B cell (primary cell): ENCODE measurements at regions not wholly inside any gene's neighbourhood (a gene's known extent, or its start where the extent isn't known, plus 50 kb on each side); places are given as distances from the start of the nearest gene placed in this dataset.

Experiments used
- ATAC-seq: fragments of 200-7000 bp; cut with Tn5 transposase; one replicate; pipeline ENCODE4 v1.10.0; 2021; ENCODE audit warnings: low read depth, mild to moderate bottlenecking, moderate number of reproducible peaks, moderate library complexity
- CTCF ChIA-PET: fragments of 350-600 bp; sonication (Branson Sonifier 250); formaldehyde crosslinking; loops from one replicate; lab custom pipeline; 2021; ENCODE audit warnings: antibody characterized with exemption, inconsistent platforms; lab: Charles Lee
- POLR2A ChIA-PET: fragments of 350-600 bp; sonication (Branson Sonifier 250); formaldehyde crosslinking; loops from one replicate; lab custom pipeline; 2021; ENCODE audit warnings: antibody characterized with exemption; lab: Charles Lee
- DNase-seq: peaks from one replicate; pipeline ENCODE4 v3.0.0; 2013
- H2AFZ ChIP-seq: 2 replicates; pipeline ENCODE4 v1.6.1; 2012; ENCODE audit warnings: mild to moderate bottlenecking, low read depth, low read length; ENCODE audit not compliant: insufficient read depth, poor library complexity, severe bottlenecking
- H3K27ac ChIP-seq, 2 donors: 1 replicate in 1 of 2; 2 replicates in 1 of 2; pipeline ENCODE4 v1.5.1; 2012 to 2013; ENCODE audit warnings: low read length in 2 of 2, mild to moderate bottlenecking in 2 of 2, moderate library complexity in 1 of 2
- H3K27me3 ChIP-seq, 4 experiments: fragments of 200-600 bp in 1 of 4; sonication (generic) in 1 of 4; replicated peaks in 1 of 4; 1 replicate in 2 of 4; 2 replicates in 2 of 4; pipeline versions ENCODE4 v1.6.1 to v1.7.0; 2013 to 2016; ENCODE audit warnings: low read length in 3 of 4, mild to moderate bottlenecking in 2 of 4, mixed read lengths in 1 of 4, moderate library complexity in 1 of 4; ENCODE audit not compliant: insufficient read depth in 4 of 4, control insufficient read depth in 3 of 4; ENCODE audit errors: control extremely low read depth in 1 of 4
- H3K36me3 ChIP-seq, 2 experiments: replicated peaks in 1 of 2; 1 replicate in 1 of 2; 2 replicates in 1 of 2; pipeline versions ENCODE4 v1.6.1 to v1.7.1; 2013; ENCODE audit warnings: low read length in 1 of 2; ENCODE audit not compliant: insufficient read depth in 2 of 2, control insufficient read depth in 1 of 2; ENCODE audit errors: control extremely low read depth in 1 of 2, extremely low read depth in 1 of 2
- H3K4me1 ChIP-seq, 2 donors: fragments of 200-600 bp in 1 of 2; sonication (generic) in 1 of 2; 1 replicate in 1 of 2; 2 replicates in 1 of 2; pipeline versions ENCODE4 v1.5.1 to v1.6.1; 2013 to 2017; ENCODE audit warnings: low read length in 2 of 2; ENCODE audit not compliant: control insufficient read depth in 2 of 2, insufficient read depth in 2 of 2
- H3K4me2 ChIP-seq: replicated peaks from 2 replicates; pipeline ENCODE3; 2012; ENCODE audit warnings: mild to moderate bottlenecking, low read depth, low read length; ENCODE audit not compliant: poor library complexity, severe bottlenecking
- H3K4me3 ChIP-seq, 5 experiments: fragments of 200-600 bp in 1 of 5; sonication (generic) in 1 of 5; 1 replicate in 3 of 5; 2 replicates in 2 of 5; pipeline versions ENCODE4 v1.5.1 to v1.7.0; 2011 to 2016; ENCODE audit warnings: low read length in 4 of 5, mild to moderate bottlenecking in 4 of 5, low read depth in 2 of 5, control low read depth in 1 of 5, moderate library complexity in 1 of 5; ENCODE audit not compliant: insufficient read depth in 1 of 5; ENCODE audit errors: control extremely low read depth in 1 of 5, extremely low read depth in 1 of 5
- H3K79me2 ChIP-seq: fragments of 200-600 bp; sonication (generic); one replicate; pipeline ENCODE4 v1.6.0; 2016; ENCODE audit warnings: low read length; ENCODE audit not compliant: control insufficient read depth, insufficient read depth
- H3K9ac ChIP-seq: fragments of 200-600 bp; sonication (generic); 2 replicates; pipeline ENCODE4 v1.6.1; 2017; ENCODE audit warnings: mild to moderate bottlenecking, low read length, moderate library complexity
- H3K9me3 ChIP-seq, 3 donors: one replicate each; pipeline versions ENCODE4 v1.6.1 to v1.7.1; 2013; ENCODE audit warnings: low read length in 2 of 3; ENCODE audit not compliant: control insufficient read depth in 2 of 3, insufficient read depth in 1 of 3; ENCODE audit errors: control extremely low read depth in 1 of 3
- H4K20me1 ChIP-seq: 2 replicates; pipeline ENCODE4 v1.6.0; 2012; ENCODE audit warnings: mild to moderate bottlenecking, low read length; ENCODE audit not compliant: insufficient read depth, control insufficient read depth, poor library complexity, severe bottlenecking
- H3K27ac Mint-ChIP-seq: one replicate; pipeline ENCODE4 v1.8.0; 2021; ENCODE audit warnings: mixed read lengths
- H3K27me3 Mint-ChIP-seq: one replicate; pipeline ENCODE4 v1.8.0; 2021; ENCODE audit warnings: mixed read lengths
- H3K4me1 Mint-ChIP-seq: one replicate; pipeline ENCODE4 v1.8.0; 2021; ENCODE audit warnings: mixed read lengths
- H3K4me3 Mint-ChIP-seq: one replicate; pipeline ENCODE4 v1.8.0; 2021; ENCODE audit warnings: mixed read lengths
- H3K9me3 Mint-ChIP-seq: one replicate; pipeline ENCODE4 v1.8.0; 2022; ENCODE audit warnings: mixed read lengths; ENCODE audit not compliant: insufficient read depth
- EZH2 ChIP-seq: IDR thresholded peaks from 2 replicates; pipeline ENCODE4 v1.6.1; 2012; ENCODE audit warnings: borderline replicate concordance, low read depth, mild to moderate bottlenecking, moderate library complexity, low read length; ENCODE audit not compliant: insufficient read depth, poor library complexity, severe bottlenecking
- WGBS: methylation state at CpG from one replicate; pipeline ENCODE4 v1.1.5; 2013; ENCODE audit warnings: missing lambda C conversion rate; ENCODE audit not compliant: insufficient coverage; 5-methylcytosine and 5-hydroxymethylcytosine counted together
- intact Hi-C: fragments of 100-400 bp; cut with micrococcal nuclease; formaldehyde crosslinking; loops from one replicate; pipeline ENCODE4 v1.10.0; 2022
- TF ChIP-seq, protein P1 (sequence below): fragments of 200-600 bp; IDR thresholded peaks from one replicate; pipeline ENCODE4 v1.8.0; 2022; ENCODE audit warnings: antibody characterized with exemption, mild to moderate bottlenecking

DNA sequence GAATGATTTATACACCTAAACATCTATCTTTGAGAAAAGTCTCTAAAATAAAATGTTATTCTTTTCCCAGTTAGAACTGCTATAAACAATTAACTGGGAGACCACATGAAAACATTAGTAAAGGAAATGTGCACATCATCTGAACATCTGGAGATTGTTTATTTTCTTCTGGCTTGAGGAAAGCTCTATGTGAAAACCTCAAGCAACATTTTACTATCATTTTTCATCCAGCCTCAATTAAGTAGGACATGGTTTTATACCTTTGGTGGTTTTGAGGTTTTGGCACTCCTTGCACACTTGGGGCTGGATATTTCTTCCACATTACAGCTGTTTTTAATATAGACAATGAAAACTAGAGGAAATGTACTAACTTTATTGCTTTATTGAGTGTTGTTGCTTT, 609.5 kb upstream of the SLC8A1 start:
- Histone ChIP-seq H3K79me2 (no peaks in the 10 kb centered on the region), H4K20me1 (no peaks in the 10 kb centered on the region), H3K4me2 (no peak overlapping the region), H3K27ac (no peak overlapping the region), H3K4me3 (no peak overlapping the region), H2AFZ (no peak overlapping the region), H3K9me3 (peaks cover 0 to 2% (median 0%) of the 10 kb centered on the region in 3 donors), H3K4me1 (no peaks in the 10 kb centered on the region), H3K36me3 (no peaks in the 10 kb centered on the region), H3K9ac (no peak overlapping the region), H3K27me3 (no peaks in the 10 kb centered on the region)
- Mint-ChIP-seq H3K9me3 (no peaks in the 10 kb centered on the region), H3K27me3 (no peaks in the 10 kb centered on the region), H3K4me3 (no peak overlapping the region), H3K4me1 (no peaks in the 10 kb centered on the region), H3K27ac (no peak overlapping the region)
- no peak for DNase-seq
- no peak for ATAC-seq
- POLR2A ChIA-PET, result no interaction called here
- intact Hi-C loops, result no loop called here
- no peak for TF ChIP-seq EZH2
- TF ChIP-seq, protein P1, sequence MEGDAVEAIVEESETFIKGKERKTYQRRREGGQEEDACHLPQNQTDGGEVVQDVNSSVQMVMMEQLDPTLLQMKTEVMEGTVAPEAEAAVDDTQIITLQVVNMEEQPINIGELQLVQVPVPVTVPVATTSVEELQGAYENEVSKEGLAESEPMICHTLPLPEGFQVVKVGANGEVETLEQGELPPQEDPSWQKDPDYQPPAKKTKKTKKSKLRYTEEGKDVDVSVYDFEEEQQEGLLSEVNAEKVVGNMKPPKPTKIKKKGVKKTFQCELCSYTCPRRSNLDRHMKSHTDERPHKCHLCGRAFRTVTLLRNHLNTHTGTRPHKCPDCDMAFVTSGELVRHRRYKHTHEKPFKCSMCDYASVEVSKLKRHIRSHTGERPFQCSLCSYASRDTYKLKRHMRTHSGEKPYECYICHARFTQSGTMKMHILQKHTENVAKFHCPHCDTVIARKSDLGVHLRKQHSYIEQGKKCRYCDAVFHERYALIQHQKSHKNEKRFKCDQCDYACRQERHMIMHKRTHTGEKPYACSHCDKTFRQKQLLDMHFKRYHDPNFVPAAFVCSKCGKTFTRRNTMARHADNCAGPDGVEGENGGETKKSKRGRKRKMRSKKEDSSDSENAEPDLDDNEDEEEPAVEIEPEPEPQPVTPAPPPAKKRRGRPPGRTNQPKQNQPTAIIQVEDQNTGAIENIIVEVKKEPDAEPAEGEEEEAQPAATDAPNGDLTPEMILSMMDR, result no peak
- CTCF ChIA-PET, result no interaction called here

DNA sequence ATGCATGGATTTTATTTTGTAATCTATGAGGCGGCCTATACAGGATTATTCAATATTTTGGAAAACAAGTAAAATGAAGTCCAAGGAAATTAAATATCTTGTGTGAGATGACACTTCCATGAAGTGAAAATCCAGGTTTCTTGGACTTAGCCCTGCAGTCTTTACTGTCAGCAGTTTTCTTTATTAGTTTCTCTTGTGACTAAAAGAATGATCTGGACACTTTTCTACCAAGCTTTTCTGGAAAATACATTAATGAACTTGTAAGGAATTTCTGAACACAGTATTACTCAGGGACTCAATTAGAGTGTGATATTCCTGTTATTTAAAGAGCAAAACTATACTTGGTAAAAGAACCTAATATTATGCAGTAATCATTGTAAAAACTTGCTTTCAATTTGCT, 610.4 kb upstream of the SLC8A1 start:
- no peak overlapping the region for H3K9ac ChIP-seq
- H3K27ac ChIP-seq, result no peak overlapping the region
- intact Hi-C loops, result no loop called here
- no CpG with 5 or more reads among the region's 1 CpG for WGBS
- H4K20me1 ChIP-seq, result no peaks in the 10 kb centered on the region
- H3K79me2 ChIP-seq, result no peaks in the 10 kb centered on the region
- TF ChIP-seq EZH2, result no peak
- TF ChIP-seq, protein P1, result no peak
- DNase-seq (no peak), ATAC-seq (no peak)
- H3K4me1 ChIP-seq, result no peaks in the 10 kb centered on the region
- no peak overlapping the region for H3K4me3 ChIP-seq
- H3K27me3 ChIP-seq, result no peaks in the 10 kb centered on the region
- no peaks in the 10 kb centered on the region for H3K36me3 ChIP-seq
- Mint-ChIP-seq H3K27me3 (no peaks in the 10 kb centered on the region), H3K9me3 (no peaks in the 10 kb centered on the region), H3K27ac (no peak overlapping the region), H3K4me3 (no peak overlapping the region), H3K4me1 (no peaks in the 10 kb centered on the region)
- ChIA-PET POLR2A (no interaction called here), CTCF (no interaction called here)
- H3K9me3 ChIP-seq, result peaks cover 0 to 2% (median 0%) of the 10 kb centered on the region in 3 donors
- no peak overlapping the region for H2AFZ ChIP-seq
- H3K4me2 ChIP-seq, result no peak overlapping the region
